Breast epithelium (tissue), 4 donors: ENCODE measurements at regions not wholly inside any gene's neighbourhood (a gene's known extent, or its start where the extent isn't known, plus 50 kb on each side); places are given as distances from the start of the nearest gene placed in this dataset.

Source experiments
- DNase-seq, 2 donors: peaks; one replicate each; pipeline ENCODE4 v3.0.0-alpha.2; 2019; ENCODE audit warnings: low spot score in 2 of 2
- H3K27ac ChIP-seq, 2 donors: fragments of 200-600 bp; sonication (generic) in 1 of 2; one replicate each; pipeline ENCODE4 v1.5.1; 2016 to 2019; ENCODE audit warnings: mild to moderate bottlenecking in 1 of 2
- H3K27me3 ChIP-seq, 2 donors: fragments of 200-600 bp; sonication (generic) in 1 of 2; one replicate each; pipeline versions ENCODE4 v1.5.1 to v1.6.0; 2017 to 2019; ENCODE audit warnings: control low read depth in 1 of 2, mild to moderate bottlenecking in 1 of 2
- H3K36me3 ChIP-seq: fragments of 200-600 bp; one replicate; pipeline ENCODE4 v1.5.1; 2019
- H3K4me1 ChIP-seq, 2 donors: fragments of 200-600 bp; sonication (generic); one replicate each; pipeline ENCODE4 v1.5.1; 2016 to 2019; ENCODE audit warnings: control low read depth in 1 of 2
- H3K4me3 ChIP-seq, 3 donors: fragments of 200-600 bp; sonication (generic); 1 replicate in 2 of 3; 2 replicates in 1 of 3; pipeline ENCODE4 v1.5.1; 2016 to 2019; ENCODE audit warnings: mild to moderate bottlenecking in 3 of 3, moderate library complexity in 2 of 3
- H3K9me3 ChIP-seq, 2 donors: fragments of 200-600 bp; sonication (generic) in 1 of 2; one replicate each; pipeline ENCODE4 v1.5.1; 2016 to 2019; ENCODE audit warnings: control low read depth in 1 of 2
- POLR2A ChIP-seq: fragments of 450-650 bp; IDR thresholded peaks from one replicate; pipeline ENCODE4 v1.6.1; 2016; ENCODE audit warnings: antibody characterized with exemption, mild to moderate bottlenecking, moderate library complexity
- POLR2AphosphoS5 ChIP-seq, 3 donors: sonication (generic); formaldehyde crosslinking; IDR thresholded peaks; one replicate each; pipeline ENCODE4 v1.6.1; 2017; ENCODE audit warnings: antibody characterized with exemption in 3 of 3
- intact Hi-C: fragments of 100-400 bp; cut with DNase I; formaldehyde crosslinking; loops from one replicate; pipeline ENCODE4 v1.15.1; 2023; ENCODE audit warnings: low total_unique reads
- TF ChIP-seq, protein P1 (sequence below), 3 donors: fragments of 450-650 bp; IDR thresholded peaks; one replicate each; pipeline ENCODE4 v1.5.1; 2016 to 2017; ENCODE audit warnings: antibody characterized with exemption in 3 of 3, mild to moderate bottlenecking in 3 of 3, moderate library complexity in 3 of 3

DNA sequence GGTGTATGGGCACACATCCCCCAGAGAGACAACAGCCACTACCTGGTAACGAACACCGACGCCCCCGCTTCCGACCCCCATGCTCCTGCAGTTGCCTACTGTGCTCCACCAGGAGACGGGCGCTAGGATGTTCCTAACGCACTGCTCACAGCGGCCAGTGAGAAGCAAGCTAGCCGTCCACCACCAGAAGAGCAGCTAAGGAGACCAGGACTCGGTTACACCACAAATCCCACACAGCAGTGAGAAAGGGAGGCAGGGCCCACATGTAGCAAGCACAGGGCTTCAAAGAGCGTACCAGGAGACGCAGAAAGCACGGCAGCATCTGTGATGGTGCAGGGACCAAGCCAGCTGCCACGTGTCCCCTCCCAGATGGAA lies 117.0 kb downstream of the NCOR2 start:
- TF ChIP-seq, protein P1, sequence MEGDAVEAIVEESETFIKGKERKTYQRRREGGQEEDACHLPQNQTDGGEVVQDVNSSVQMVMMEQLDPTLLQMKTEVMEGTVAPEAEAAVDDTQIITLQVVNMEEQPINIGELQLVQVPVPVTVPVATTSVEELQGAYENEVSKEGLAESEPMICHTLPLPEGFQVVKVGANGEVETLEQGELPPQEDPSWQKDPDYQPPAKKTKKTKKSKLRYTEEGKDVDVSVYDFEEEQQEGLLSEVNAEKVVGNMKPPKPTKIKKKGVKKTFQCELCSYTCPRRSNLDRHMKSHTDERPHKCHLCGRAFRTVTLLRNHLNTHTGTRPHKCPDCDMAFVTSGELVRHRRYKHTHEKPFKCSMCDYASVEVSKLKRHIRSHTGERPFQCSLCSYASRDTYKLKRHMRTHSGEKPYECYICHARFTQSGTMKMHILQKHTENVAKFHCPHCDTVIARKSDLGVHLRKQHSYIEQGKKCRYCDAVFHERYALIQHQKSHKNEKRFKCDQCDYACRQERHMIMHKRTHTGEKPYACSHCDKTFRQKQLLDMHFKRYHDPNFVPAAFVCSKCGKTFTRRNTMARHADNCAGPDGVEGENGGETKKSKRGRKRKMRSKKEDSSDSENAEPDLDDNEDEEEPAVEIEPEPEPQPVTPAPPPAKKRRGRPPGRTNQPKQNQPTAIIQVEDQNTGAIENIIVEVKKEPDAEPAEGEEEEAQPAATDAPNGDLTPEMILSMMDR (IDR thresholded peaks at IDR 0.05), result no peak
- TF ChIP-seq POLR2AphosphoS5 (IDR thresholded peaks at IDR 0.05) (no peak), POLR2A (no peak)
- Histone ChIP-seq H3K36me3 (no peaks in the 10 kb centered on the region), H3K4me1 (peaks cover 5 to 19% of the 10 kb centered on the region in 2 donors), H3K27ac (no peak overlapping the region), H3K27me3 (no peaks in the 10 kb centered on the region), H3K4me3 (no peak overlapping the region), H3K9me3 (no peaks in the 10 kb centered on the region)
- intact Hi-C loops, result no loop called here
- DNase-seq, result no peak

DNA sequence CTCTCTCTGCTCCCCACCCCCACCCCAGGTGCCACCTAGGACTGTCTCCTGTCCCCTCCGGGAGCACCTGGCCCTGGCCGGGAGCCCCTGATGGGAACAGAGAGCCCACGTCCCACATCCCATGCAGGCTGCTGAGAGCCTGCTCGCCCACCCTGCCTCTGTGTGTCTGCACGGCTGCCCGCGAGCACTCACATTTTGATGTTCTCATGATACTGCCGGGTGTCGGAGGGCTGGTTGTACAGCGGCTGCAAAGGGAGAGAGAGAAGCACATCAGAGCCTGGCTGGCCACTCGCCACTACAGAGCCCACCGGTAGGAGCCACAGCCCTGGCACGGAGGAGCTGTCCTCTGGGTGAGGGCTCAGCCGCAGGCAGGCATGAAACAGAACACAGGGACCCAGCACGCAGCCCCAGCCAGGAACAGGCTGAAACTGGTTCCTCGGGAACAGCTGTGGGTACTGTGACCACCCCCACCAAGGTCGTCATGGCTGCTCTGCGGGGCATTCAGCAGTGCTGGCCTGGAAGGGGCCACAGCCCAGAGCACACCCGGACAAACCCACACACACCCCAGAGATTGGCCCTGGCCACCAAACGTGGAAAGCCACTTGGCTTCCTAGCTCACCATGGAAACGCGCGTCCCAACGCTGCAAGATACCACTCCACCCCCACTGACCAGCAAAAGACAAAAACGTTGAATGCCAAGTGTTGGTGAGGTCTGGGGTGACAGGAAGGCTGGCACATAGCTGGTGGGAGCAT lies 117.6 kb downstream of the NCOR2 start:
- Histone ChIP-seq H3K4me3 (no peak overlapping the region), H3K27ac (peak overlapping the region in 1 of 2 donors; percentile 12), H3K9me3 (no peaks in the 10 kb centered on the region), H3K27me3 (no peaks in the 10 kb centered on the region), H3K4me1 (peaks cover 5 to 16% of the 10 kb centered on the region in 2 donors), H3K36me3 (no peaks in the 10 kb centered on the region)
- TF ChIP-seq, protein P1 (IDR thresholded peaks at IDR 0.05), result no peak
- no peak for TF ChIP-seq POLR2A
- no peak for DNase-seq
- intact Hi-C loops, result no loop called here

DNA sequence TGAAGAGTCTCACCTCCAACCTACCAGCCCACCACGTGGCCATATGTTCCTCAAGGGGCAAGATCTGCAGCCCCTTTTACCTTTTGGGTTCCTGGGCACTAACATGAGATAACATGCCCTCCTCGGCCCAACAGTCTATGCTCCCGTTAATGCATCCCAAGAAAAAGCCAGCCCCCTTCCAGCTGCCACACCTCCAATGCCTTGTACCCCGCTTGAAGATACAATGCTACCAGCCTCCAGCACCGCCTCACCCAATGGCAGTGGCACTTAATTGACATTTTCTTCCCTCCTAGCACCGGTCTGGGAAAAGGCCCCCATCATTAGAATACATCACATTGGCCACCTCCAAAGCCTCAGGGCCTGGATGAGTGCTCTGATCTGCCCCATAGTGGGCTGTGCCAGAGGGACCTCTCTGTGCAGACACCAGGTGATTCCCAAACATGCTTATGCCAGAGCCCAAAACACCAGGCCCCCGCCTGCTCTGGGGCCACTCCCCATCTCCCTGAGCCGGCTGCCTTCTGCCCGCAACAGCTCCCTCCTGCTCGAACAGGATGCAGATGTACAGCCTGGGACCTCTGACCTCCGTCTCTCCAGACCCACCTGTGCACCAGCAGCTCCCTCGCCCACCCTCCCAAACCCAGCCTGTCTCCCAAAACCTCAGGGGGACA lies 118.3 kb downstream of the NCOR2 start:
- intact Hi-C loops, result no loop called here
- H3K27ac ChIP-seq, result no peak overlapping the region

DNA sequence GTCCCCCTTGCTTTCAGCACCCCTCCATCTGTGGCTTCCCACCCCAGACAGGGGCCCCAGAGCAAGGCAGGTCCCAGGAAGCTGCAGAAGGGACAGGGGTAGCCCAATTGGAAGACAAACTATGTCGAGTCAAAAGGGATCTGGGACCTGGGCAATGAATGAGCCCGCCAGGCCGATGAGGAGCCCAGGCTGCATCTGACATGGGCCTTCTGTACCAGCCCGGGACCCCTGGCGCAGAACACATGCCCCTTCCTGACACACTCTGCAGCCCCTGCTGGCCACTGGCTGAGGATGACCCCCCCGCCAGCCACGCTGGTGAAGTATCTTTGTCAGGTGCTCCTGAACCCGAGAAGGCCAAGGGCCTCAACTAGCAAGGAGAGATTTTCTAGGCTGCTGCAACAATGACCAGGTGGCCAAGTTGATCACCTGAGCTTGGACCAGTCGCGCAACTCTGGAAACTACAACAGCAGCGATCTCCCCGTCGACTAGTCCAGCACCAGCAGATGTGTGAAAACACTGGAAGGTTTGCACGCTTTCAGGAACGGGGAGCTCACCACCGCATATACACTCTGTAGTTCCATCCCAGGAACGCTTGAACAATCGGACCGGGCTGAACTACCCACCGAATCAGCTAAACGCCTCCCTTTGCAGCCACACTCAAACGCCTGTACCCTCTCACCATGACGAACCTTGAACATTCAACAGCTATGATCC lies 119.0 kb downstream of the NCOR2 start:
- intact Hi-C loops, result no loop called here
- DNase-seq, result no peak
- peak overlapping the region in 1 of 2 donors; percentile 12 for H3K27ac ChIP-seq
- TF ChIP-seq POLR2AphosphoS5 (IDR thresholded peaks at IDR 0.05), result no peak
- no peak for TF ChIP-seq POLR2A
- TF ChIP-seq, protein P1 (IDR thresholded peaks at IDR 0.05), result no peak
- no peaks in the 10 kb centered on the region for H3K27me3 ChIP-seq
- H3K4me1 ChIP-seq, result peaks cover 0 to 8% of the 10 kb centered on the region in 2 donors
- H3K4me3 ChIP-seq, result no peak overlapping the region
- H3K9me3 ChIP-seq, result no peaks in the 10 kb centered on the region
- no peaks in the 10 kb centered on the region for H3K36me3 ChIP-seq

More for the DNA sequence above, 118.3 kb downstream of the NCOR2 start:
- Histone ChIP-seq H3K4me3 (no peak overlapping the region), H3K27me3 (no peaks in the 10 kb centered on the region), H3K4me1 (peaks cover 4 to 15% of the 10 kb centered on the region in 2 donors), H3K9me3 (no peaks in the 10 kb centered on the region), H3K36me3 (no peaks in the 10 kb centered on the region)
- TF ChIP-seq, protein P1 (IDR thresholded peaks at IDR 0.05), result no peak
- no peak for TF ChIP-seq POLR2A
- TF ChIP-seq POLR2AphosphoS5 (IDR thresholded peaks at IDR 0.05), result no peak
- no peak for DNase-seq

DNA sequence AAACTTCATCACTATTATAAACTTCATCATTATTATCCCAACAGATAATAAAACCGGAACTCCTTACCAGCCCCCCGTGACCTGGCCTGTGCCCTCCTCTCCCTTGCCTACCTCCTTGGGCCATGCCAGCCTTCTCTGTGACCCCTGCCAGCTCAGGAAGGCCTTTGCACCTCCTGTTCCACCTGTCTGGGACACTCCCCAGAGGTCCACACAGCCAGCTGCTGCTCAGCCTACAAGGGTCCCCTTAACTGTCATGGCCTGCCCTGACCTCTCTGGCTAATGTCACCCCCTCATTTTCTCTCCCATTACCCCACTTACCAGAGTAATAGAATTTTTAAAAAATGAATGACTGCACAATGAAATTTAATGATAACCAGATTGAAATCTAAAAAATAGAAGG lies 121.0 kb downstream of the NCOR2 start:
- Histone ChIP-seq H3K4me1 (no peaks in the 10 kb centered on the region), H3K9me3 (no peaks in the 10 kb centered on the region), H3K36me3 (no peaks in the 10 kb centered on the region), H3K27me3 (no peaks in the 10 kb centered on the region), H3K27ac (no peak overlapping the region), H3K4me3 (no peak overlapping the region)
- no peak for DNase-seq
- TF ChIP-seq, protein P1 (IDR thresholded peaks at IDR 0.05), result no peak
- TF ChIP-seq POLR2A (no peak), POLR2AphosphoS5 (IDR thresholded peaks at IDR 0.05) (no peak)
- intact Hi-C loops, result no loop called here
